ENCODE measurements at regions not wholly inside any gene's neighbourhood (a gene's known extent, or its start where the extent isn't known, plus 50 kb on each side); places are given as distances from the start of the nearest gene placed in this dataset.
"Not testable (repeated sequence)": the region's sequence is repeated elsewhere in the genome, so short reads cannot be mapped to it uniquely, and the experiment has no call there.

DNA sequence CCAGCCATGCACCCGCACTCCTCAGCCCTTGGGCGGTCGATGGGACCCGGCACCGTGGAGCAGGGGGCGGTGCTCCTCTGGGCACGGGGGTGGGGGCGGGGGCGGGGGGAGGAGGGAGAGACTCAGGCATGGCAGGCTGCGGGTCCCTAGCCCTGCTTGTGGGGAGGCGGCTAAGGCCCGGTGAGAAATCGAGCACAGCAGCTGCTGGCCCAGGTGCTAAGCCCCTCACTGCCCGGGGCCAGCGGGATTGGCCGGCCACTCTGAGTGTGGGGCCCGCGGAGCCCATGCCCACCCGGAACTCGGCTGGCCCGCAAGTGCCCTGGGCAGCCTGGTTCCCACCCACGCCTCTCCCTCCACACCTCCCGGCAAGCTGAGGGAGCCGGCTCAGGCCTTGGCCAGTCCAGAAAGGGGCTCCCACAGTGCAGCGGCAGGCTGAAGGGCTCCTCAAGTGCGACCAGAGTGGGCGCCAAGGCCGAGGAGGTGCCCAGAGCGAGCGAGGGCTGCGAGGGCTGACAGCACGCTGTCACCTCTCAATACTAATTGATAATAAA lies 611.7 kb upstream of the TBL1XR1 start:
- DNase-seq = not testable (repeated sequence)

DNA sequence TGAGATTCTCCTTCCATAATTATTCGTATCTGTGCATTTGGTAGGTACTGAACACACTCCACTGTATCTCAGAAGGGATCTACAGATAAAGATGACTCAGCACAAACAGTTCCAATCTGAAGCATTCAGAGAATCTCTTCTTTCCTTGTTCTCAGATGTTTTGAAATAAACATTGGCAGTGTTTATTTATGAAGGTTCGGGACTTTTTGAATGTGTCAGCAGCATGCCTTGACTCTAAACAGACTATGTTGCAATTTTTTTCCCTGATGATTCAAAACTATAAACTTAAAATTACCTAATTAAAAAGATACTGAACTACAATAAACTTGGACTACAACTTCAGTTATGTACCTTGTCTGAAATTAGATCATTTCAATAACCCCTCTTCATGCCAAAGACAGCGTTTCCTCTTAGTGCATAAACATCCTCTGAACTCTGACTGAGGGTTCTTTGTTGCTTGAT lies 612.9 kb upstream of the TBL1XR1 start:
- no peak for DNase-seq

DNA sequence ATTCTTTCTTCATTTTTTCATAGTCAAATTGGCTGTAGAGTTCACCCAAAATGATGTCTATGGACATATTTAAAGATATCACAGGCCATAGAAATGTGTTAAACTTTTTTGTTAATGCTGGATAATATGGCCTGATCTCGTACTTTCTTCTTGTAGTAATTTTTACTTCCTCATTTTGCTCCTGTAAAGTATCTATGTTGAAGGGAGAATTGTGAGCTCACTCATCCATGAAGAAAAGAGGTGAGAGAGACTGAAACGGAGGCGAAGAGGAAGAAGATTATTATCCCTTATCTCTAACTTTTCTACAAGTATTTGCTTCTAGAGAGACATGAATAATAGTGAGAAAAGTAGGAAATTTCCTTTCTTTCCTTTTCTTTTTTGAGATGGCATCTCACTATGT lies 613.8 kb upstream of the TBL1XR1 start:
- no peak for DNase-seq

DNA sequence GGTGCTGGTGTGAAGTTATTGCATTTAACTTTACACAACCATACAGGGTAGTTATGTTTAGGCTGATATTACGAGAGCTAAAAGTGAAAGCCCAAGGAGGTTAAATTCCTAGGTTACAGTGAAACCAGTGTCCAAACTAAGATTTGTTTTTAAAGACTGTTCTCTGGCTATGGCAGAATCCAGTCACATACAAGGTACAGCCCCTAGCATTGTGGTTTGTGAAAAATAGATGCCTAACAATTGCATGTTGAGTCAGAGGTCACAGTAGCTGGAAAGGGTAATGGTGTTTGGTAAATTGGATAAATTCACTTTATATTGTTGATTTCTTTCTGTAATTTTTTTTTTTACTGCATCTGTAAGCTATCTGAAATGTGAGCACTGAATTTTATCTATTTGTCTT lies 614.6 kb upstream of the TBL1XR1 start:
- no peak for DNase-seq

DNA sequence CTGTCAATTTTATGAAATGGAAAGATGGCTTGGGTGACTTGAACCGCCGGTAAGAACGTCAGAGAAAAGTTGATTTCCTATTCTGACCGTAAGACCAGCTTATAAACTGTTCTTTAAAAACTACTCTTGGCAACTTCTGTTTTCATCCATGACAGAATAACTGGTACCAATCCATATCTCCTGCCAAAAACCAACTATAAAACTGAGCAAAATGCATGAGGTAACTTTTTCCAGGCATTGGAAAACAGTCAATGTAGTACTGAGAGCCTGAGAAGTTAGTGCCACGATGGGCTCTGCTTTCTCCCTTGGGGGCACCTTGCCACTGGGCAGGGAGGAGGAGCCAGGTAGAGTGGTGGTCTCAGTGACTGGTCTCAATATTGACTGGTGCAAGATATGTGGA lies 615.2 kb upstream of the TBL1XR1 start:
- DNase-seq = no peak

DNA sequence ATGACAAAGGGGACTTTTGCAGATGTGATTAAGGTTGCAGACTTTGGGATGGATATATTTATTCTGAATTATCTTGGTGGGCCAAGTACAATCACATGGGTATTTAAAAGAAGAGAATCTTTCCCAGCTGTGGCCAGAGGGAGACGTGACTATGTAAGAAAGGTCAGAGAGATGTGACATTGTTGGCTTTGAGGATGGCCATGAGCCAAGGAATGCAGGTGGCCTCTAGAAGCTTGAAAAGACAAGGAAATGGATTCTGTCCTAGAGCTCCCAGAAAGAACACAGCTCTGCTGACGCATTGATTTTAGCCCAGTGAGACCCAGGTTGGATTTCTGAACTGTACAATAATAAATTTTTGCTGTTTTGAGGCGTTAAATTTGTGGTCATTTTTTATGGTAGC lies 616.0 kb upstream of the TBL1XR1 start:
- no peak for DNase-seq

DNA sequence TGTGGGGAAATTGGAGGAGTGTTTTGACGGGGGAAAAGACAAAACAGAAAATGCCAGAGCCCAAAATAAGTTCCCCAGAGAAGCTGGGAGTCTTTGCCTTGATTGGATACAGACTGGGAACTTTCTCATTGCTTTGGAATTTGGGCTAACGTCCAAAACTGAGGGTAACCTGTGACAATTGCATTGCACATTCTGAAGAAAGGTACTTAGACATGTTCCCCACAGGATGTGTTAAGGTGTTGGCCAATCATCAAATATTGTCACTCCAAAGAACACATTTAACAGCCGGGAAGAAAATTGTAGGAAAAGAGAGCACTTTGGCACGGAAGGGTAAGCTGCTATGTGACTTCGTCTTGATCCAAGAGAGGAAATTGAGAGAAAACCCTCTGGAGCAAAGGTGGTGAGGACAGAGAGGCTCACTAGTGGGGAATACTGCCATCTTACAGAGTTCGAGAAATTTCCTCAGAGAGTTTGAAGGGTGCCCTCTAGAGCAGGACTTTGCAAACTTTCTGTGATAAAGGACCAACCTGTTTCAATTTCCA lies 619.5 kb upstream of the TBL1XR1 start:
- DNase-seq = no peak

DNA sequence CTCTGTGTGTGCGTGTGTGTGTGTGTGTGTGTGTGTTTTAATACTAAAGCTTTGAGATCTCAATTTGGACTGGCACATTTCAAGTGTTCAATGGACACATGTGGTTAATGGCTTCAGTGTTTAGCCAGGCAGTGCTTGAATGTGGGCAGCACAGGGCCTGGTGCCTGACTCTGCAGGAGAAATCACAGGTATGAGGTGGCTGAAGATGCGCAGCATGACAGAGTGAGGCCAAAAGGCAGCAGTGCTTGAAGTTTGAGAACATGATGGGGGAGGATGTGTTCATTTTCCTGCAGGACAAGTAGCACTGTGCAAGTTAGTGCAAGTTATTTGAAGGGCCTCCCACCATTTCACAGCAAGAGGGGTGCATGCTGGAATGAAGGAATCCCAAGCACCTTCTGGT lies 620.5 kb upstream of the TBL1XR1 start:
- no peak for DNase-seq

DNA sequence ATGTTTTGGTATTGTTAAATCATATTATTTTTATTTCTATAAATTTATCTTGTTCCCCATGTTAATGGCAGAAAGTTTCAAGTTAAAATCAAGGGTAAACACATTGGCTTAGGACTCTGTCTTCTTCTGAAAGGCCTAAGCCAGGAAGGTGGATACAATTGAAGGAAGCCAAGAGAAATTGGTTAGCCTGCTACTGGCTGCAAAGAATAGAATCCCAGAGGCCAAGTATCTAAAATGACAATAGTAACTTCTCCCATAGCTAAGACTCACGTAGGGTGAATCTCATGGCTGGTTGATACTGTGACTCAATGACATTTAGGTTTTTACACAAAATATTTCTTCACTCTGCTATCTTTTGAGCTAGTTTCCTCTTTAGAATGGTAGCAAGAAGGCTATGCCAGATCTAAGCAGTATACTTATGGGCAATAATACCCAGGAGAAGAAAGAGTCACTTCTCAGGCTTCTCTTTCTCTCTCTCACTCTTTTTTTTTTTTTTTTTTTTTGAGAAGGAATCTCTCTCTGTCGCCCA lies 621.5 kb upstream of the TBL1XR1 start:
- no peak for DNase-seq

DNA sequence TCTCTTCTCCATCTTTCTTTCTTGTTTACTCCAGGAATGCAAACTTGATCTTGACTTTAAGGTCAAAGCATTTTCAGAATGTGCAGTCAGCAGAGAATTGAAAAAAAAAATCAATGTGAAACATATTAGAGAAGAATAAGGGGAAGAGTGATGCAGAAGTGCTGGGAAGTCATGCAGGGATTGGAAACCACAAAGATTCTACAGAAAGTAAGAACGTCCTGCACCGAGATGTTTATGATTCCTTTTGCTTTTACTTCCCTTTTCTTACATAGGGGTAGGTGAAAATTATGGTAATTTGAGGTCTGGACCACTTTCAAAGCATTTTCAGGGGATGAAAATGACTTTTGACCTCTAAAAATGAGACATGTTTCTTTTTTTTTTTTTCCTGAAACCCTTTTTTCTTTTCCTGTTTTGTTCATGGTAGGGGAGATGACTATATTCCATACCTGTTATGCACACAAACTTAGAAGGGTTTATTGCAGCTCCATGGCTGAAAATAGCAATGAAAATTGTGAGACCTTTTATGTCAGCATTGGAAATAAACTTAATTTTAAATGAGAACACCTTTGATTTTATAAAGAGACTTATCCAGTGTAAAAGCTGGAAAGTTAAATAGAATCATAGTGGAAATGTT lies 623.5 kb upstream of the TBL1XR1 start:
- DNase-seq = no peak

DNA sequence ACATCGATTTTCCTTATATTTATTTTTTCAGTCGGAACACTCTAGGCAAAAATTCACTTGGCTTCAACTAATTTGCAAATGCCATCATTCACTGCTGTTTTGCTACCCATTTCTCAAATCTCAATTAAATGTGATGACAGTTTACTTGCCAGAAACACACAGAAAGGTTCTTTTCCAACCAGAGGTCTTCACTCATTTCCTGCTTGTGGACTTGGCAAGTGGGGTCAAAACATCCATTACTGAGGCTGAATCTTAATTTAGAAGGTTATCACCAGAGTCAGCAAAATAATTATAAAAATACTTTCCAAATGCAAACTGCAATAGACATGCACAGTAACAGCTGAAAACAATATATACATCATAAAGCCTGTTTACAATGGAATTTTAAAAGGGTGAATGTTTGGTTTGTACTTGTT lies 625.4 kb upstream of the TBL1XR1 start:
- DNase-seq = no peak

DNA sequence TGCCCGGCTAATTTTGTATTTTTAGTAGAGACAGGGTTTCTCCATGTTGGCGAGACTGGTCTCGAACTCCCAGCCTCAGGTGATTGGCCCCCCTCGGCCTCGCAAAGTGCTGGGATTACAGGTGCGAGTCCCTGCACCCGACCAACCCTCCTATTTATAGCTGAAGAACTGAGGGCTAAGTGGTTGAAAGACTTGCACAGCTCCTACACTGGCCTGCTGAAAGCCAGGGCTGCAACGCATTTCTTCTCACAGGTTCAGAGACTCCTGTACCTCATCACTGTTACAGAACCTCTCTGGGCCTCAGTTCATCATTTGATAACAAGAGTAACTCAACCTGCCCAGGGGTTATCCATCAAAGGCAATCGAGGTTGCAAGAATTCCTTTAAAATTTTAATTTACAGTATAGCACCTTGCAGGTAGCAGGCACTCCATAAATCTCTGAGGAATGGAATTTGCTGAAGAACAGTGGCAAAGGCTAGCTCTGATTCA lies 626.5 kb upstream of the TBL1XR1 start:
- DNase-seq = no peak

DNA sequence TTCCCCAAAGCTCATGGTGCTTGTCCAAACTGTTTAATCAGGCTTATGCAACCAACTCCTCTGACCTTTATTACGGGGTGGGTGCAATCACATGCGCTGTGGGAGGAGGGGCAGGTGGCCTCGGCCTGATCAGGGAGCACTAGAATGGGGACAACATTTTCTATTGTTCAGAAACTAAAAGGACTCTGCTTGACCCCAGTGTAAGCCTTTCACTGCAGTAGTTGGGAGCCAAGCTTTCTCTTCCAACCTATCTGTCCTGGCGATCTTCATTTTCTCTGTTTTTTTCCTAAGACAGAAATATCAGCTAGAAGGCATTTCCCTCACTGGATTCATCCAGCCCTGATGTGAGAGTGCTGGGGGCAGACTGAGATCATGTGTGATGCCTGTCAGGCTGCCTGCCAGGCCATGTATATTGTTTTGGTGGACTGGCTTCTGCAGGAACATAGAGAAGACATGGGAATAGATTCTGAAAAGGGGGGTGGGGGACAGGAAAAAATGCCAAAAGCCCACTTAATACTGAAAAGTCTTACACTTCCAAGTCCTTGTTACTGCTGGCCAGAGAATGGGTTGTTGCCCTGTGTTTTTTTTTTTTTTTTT lies 627.0 kb upstream of the TBL1XR1 start:
- DNase-seq = no peak

DNA sequence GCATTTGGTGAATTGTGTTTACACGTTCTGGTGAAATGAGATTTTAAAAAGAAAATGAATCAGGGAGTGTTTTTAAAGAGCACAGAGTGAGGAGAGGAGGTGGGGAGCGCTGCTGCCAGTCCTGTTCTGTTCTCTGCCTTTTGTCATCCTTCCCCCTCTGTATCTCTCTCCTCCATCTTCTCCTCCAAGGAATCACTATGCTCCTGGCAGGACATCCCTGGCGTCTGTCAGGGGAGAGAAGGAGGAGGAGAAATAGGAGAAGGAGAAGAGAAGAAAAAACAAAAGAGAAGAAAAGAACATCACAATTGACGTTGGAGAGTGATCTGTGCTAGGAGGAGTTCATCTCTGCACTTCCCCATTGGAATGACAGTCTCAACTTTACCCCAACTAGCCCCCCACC lies 627.6 kb upstream of the TBL1XR1 start:
- DNase-seq = no peak

DNA sequence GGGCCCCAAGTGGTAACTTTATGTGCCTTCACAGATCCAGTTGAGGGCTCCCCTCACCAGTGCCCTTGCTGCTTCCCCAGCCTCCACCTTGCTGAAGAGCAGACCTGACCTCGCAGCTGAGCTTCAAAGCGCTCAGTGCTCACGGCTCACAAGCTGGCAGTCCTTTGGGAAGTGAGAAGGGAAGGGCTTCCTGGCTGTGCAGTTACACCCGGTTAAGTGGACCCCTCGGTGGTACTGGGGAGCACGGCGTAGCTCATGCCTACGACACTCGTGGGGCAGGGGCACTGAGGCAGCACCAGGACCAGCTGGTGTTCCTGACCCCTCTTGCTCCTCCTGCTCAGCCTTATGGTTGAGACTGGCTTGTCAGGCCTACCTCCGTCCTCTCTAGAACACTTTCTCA lies 629.0 kb upstream of the TBL1XR1 start:
- DNase-seq = no peak

DNA sequence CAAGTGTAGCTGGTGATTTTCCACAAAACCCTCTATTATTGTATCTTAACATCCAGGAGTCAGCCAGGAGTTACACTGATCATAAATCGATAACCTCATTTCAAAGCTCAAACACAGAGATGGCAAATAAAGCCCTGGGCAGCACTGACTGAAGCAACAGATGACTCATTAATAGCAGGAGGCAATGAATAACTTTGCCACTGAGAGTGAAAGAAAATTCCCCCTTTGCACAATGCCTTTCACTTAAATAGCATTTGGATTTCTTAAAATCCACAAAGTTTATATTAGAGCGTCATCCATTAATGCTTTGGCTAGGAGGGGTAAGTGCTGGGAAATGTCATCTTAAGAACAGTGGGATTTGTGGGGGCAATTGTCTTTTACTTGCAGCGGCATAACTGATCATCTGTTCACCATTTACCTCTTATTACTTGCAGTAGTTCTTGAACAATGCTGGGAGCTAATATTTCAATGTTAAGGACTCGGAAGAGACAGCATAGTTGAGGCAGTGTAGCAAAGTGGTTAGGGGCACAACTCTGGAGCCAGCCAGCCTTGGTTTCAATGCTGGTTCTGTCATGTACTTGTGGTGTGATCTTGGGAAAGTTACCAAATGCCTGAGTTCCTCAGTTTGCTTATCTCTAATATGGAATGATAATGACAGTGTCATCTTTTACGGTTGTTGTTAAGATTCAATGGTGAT lies 630.4 kb upstream of the TBL1XR1 start:
- DNase-seq = no peak

DNA sequence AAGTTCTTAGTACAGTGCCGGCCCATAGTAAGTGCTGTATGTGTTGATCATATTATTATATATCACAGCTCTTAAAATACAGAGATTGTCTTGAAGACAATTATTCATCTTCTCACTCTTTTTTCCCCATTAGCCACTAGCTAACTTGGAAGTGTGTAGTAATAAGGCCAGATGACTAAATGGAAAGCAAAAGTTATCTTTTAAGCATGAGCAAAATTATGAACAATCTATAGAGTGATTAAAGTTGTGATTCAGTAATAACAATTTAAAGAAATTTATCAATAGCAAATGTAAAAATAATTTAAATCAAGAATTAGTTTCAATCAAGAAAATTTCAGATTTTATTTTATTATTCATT lies 630.9 kb upstream of the TBL1XR1 start:
- no peak for DNase-seq

DNA sequence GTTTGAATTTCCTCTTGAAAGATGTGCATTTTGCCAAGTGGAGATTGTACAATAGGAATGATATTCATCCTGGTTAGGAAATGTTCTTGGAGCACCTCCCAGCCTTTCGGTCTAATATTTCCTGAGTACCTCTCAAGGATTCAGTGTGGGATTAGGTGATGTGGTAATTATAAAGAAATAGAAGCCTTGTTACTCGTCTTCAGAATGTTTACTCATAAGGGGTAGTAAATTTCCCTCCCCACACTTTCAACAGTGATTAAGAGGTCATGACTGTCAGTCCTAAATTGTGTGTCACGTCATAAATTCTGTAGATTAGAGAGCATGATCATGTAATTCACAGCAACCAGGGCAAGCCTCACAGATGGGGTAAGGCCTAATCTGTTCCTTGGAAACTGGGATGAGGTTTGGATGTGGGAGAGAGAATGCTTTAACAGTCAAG lies 633.1 kb upstream of the TBL1XR1 start:
- DNase-seq = no peak

DNA sequence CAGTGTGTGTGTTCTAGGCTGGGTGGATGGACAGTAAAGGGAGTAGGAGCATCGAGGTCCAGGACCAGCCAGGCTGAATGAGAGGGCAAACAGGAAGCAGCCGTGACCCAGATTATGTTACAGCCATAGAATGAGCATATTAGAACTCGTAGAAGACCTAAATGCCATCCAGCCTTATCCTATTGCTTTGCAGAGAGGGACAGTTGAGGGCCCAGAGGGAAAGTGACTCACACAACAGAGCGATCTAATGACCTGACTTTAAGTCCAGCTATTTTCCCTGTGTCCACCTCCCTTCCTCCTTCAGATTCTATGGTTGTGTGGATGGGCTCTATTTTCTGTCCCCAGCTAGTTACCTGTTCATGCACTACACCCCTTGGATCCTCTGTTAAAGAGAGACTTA lies 634.1 kb upstream of the TBL1XR1 start:
- no peak for DNase-seq

DNA sequence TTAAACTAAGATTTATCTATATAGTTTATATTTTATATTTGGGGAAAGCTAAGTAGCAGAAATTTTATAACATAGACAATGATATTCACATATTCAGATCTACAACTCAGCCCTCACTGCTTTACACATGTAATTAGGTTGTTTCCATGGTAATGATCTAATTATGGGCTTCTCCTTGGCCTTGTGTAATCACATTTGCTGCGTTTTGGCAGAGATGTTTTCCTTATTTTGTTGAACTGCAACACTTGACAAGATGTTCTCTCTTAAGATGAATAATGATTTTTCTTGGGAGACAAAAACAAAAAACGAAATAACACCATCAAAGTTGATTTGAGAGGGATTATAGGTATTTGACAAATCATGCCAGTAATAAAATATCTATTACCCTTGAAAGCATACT lies 635.6 kb upstream of the TBL1XR1 start:
- no peak for DNase-seq

DNA sequence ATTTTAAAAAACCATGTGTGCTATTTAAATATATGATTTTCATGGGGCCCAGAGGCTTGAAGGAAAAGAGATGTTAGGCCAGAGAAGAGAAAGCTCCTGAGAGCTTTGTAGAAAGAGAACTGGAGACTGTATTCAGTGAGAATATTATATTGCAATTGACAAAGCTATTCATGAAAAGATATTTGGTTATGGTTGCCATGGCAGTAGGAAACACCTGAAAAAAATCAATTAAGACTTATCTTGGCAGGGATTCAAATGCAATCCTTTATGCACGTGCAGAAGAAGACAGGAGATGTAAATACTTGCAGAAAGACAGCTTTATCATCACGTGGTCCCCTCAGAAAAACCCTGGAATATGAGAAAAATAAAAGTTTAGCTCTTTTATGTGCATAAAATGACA lies 636.0 kb upstream of the TBL1XR1 start:
- no peak for DNase-seq

DNA sequence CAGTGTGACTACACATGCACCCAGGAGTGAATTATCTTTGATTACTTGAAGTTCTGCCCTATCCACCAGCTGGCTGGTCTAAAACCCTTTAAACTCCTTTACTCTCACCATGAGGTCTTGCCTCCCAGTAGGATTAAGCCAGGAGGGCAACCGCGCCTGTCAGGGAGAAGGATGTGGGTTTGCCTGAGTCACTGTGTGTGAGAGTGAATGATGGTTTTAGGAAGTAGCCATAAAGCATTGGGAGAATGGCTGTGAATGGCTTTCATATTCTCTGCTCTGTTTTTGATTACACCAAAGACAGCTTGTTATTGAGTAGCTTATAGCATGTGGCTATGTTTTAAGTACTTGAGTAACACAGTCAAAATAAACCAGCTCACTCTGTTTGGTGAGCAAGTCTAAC lies 637.7 kb upstream of the TBL1XR1 start:
- DNase-seq = no peak

DNA sequence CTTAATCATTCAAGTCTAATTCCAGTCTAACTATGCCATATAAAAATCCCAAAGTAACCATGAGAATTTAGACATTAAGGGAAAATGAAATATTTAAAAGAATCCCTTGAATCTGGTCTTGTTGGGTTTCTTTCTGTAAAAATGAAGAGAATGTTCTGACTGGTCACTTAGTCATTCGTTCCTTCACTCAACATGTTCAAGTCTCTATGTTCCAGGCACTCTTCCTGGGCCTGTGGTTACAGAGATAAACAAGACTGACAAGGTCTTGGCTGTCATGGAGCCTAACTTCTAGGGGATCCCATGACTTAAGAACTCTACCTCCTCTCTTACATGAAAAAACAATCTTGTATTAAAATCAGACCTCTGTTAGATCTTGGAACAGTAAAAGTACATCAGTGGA lies 638.6 kb upstream of the TBL1XR1 start:
- DNase-seq = no peak

DNA sequence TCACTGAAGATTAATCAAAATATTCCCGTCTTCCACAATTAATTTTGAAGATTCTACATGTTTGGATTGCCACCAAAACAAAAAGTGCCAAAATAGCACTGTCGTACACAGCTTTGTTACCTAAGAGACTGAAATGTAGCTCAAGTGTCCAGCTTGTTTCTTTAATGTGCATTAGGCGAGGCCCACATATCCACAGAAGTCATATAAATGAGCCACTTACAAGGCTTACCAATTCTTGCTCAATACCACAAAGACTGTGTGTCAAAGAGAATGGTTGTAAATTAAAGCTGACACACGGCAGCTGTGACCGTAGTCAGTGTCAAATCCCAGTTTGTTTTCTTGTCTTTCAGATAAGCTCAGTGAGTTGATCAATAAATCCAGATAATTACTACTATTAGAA lies 639.4 kb upstream of the TBL1XR1 start:
- no peak for DNase-seq
